Activated CD4-positive, alpha-beta memory T cell treated with anti-CD3 and anti-CD28 coated beads, Interleukin-2, amount 10 ng/mL, durations not matched to agents 7 days and 5 days (primary cell): ENCODE measurements at regions not wholly inside any gene's neighbourhood (a gene's known extent, or its start where the extent isn't known, plus 50 kb on each side); places are given as distances from the start of the nearest gene placed in this dataset.

Experiments used
- CTCF ChIA-PET: fragments of 350-600 bp; sonication (Branson Sonifier 250); formaldehyde crosslinking; loops from one replicate; lab custom pipeline; 2021; ENCODE audit warnings: antibody characterized with exemption, inconsistent platforms; lab: Charles Lee
- POLR2A ChIA-PET: fragments of 350-600 bp; sonication (Branson Sonifier 250); formaldehyde crosslinking; loops from one replicate; lab custom pipeline; 2021; ENCODE audit warnings: antibody characterized with exemption; lab: Charles Lee
- DNase-seq: peaks from one replicate; pipeline ENCODE4 v3.0.0-alpha.2; 2020
- H3K27ac Mint-ChIP-seq: one replicate; pipeline ENCODE4 v1.8.0; 2021; ENCODE audit warnings: mild to moderate bottlenecking, mixed read lengths
- H3K27me3 Mint-ChIP-seq: one replicate; pipeline ENCODE4 v1.8.0; 2021; ENCODE audit warnings: mixed read lengths
- H3K36me3 Mint-ChIP-seq: one replicate; pipeline ENCODE4 v1.8.0; 2021; ENCODE audit warnings: low read depth, mixed read lengths
- H3K4me1 Mint-ChIP-seq: one replicate; pipeline ENCODE4 v1.8.0; 2021; ENCODE audit warnings: mixed read lengths
- H3K4me3 Mint-ChIP-seq: one replicate; pipeline ENCODE4 v1.8.0; 2021; ENCODE audit warnings: mild to moderate bottlenecking, mixed read lengths
- H3K9me3 Mint-ChIP-seq: one replicate; pipeline ENCODE4 v1.8.0; 2021; ENCODE audit warnings: mixed read lengths

DNA sequence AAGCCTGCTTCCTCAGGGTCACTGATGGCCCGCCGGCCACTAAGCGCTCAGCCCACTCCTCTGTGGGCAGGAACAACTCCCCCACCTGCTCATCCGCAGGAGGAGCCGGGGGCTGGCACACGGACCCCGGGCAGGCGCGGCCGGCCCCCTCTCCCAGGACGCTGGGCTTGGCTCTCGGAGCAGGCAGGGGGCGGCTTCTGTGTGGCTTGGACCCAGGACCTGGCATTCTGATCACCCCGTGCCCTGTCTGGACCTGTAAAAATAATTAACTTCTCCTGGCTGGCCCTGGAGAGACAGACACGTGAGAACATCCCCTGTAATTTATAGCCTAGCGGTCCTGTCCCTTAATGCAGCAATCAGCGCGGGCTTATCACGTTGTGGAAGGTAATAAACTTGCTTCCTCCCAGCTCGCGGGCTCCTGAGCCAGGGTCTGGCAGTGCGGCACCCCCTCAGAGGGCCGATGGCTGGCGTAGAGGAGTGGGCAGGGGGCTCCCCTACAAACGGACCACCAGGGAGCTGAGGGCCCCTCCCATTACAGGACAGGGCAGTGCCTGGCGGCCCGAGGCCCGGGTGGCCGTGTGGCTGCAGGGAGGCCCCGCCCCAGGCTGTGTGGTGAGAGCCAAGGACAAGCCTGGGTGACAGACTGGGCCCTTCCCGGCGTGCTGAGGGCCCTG lies 84.5 kb upstream of the NKX1-1 start:
- peaks cover 6% of the 10 kb centered on the region for H3K36me3 Mint-ChIP-seq
- CTCF ChIA-PET, result no interaction called here

DNA sequence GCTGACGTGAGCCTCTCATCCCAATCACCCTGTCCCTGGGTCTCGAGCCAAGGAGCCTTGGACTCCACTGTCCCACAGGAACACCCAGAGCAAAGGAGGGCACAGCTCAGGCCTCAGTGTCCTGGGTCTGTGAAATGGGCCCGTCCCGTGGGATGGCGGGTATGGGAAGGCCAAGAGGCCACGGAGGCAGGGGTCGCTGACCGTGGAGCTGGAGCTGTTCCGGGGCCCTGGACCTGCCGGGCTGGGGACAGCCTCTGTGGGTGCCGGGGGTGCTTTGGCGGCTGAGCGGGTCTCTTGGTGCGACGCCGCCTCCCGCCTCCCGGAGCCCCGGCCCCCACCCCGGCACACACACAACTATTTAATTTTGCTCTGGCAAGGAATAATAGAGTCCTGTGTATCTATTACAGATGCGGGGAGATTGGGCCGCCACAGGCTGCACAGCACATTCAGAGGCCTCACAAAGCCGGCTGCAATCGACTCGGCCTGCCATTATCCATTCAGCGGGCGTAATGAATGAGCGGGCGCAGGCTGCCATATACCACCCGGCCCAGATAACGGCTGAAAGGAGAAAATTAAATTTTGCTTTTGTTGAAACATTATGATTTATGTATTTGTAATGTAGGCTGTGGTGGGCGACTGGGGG lies 83.9 kb upstream of the NKX1-1 start:
- Mint-ChIP-seq H3K36me3 (peaks cover 11% of the 10 kb centered on the region), H3K9me3 (peaks cover 14% of the 10 kb centered on the region), H3K4me3 (no peak overlapping the region), H3K27ac (no peak overlapping the region), H3K27me3 (peaks cover 5% of the 10 kb centered on the region), H3K4me1 (no peaks in the 10 kb centered on the region)
- POLR2A ChIA-PET, result no interaction called here
- CTCF ChIA-PET, result no interaction called here
- DNase-seq, result no peak

More for the DNA sequence above, 84.5 kb upstream of the NKX1-1 start:
- peaks cover 5% of the 10 kb centered on the region for H3K27me3 Mint-ChIP-seq
- DNase-seq, result no peak
- POLR2A ChIA-PET, result no interaction called here
- no peaks in the 10 kb centered on the region for H3K4me1 Mint-ChIP-seq
- H3K27ac Mint-ChIP-seq, result no peak overlapping the region
- peaks cover 10% of the 10 kb centered on the region for H3K9me3 Mint-ChIP-seq
- H3K4me3 Mint-ChIP-seq, result no peak overlapping the region

DNA sequence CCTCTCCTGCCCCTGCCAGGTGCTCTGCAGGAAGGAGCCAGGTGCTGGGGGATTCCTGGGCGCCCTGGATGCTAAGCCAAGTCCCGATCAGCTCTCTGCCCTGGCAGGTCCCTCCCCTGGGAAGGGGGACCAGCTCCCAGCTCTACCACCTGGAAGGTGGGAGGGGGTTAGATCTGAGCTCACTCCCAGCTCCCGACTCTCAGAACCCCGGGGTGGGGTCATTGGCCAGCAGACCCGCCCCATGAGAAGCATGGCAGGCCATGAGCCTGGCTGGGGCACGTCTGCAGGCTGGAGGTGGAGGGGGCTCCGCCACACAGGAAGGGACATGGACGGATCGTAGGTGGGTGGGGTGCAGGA lies 83.4 kb upstream of the NKX1-1 start:
- ChIA-PET CTCF (no interaction called here), POLR2A (no interaction called here)
- Mint-ChIP-seq H3K4me1 (no peaks in the 10 kb centered on the region), H3K4me3 (no peak overlapping the region), H3K36me3 (peaks cover 11% of the 10 kb centered on the region), H3K27me3 (peaks cover 7% of the 10 kb centered on the region), H3K27ac (no peak overlapping the region), H3K9me3 (peaks cover 17% of the 10 kb centered on the region)
- no peak for DNase-seq

DNA sequence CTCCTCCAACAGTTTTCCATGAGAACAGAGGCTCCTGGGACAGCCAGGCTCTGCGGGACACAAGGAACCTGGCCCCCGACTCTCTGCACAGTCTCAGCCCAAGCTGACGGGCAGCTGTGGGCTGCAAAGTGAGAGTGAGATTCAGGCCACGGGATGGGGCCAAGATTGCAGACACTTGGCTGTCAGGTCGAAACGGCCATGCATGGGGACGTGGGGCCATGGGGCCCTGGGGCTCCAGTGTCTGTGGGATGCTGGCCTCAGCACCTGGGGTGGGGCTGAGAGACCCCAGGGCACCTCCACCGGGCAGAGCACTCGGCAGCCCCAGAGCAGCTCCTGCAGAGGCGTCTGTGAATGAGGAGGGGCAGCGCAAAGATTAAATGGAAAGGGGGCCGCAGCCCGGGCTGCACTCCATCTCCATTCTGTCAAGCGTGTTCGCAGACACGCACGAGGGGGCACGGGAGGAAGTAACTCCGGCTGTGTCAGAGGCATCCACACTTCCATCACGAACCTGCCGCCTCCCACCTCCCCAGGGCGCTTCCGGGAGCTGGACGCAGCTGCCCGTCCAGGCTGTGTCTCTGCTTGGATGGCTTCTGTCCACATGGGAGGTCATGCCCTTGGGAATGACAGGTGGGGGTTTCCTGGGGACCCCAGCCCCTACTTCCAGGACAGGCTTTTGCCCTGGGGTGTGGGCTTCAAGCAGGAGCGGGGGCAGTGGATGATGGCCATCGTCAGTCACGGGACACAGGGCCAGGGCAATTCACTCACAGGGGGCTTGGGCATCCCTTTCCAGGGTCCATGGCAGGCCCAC lies 82.8 kb upstream of the NKX1-1 start:
- DNase-seq, result no peak
- H3K36me3 Mint-ChIP-seq, result peaks cover 11% of the 10 kb centered on the region
- peaks cover 21% of the 10 kb centered on the region for H3K9me3 Mint-ChIP-seq
- H3K4me1 Mint-ChIP-seq, result no peaks in the 10 kb centered on the region
- no peak overlapping the region for H3K4me3 Mint-ChIP-seq
- ChIA-PET POLR2A (no interaction called here), CTCF (no interaction called here)
- H3K27ac Mint-ChIP-seq, result no peak overlapping the region
- peaks cover 12% of the 10 kb centered on the region for H3K27me3 Mint-ChIP-seq

DNA sequence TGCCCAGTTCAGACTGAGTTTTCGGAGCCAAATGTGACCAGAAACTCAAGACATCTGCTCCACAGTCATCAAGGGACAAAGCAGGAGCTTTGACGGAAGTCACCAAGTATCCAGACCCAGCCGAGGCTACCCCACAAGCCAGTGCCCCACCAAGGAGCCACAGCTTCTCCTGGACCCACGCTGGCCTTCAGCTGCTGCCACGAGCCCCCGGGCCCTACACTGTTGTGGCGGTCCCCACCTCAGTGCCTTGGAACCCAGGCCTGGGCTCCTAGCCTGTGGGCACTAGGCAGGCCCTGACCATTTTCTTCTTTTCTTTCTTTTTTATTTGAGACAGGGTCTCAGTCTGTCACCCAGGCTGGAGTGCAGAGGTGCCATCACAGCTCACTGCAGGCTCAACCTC lies 82.1 kb upstream of the NKX1-1 start:
- H3K27ac Mint-ChIP-seq, result no peak overlapping the region
- no peaks in the 10 kb centered on the region for H3K4me1 Mint-ChIP-seq
- H3K9me3 Mint-ChIP-seq, result peaks cover 24% of the 10 kb centered on the region
- peaks cover 18% of the 10 kb centered on the region for H3K27me3 Mint-ChIP-seq
- no peak overlapping the region for H3K4me3 Mint-ChIP-seq
- DNase-seq, result no peak
- ChIA-PET CTCF (no interaction called here), POLR2A (no interaction called here)
- H3K36me3 Mint-ChIP-seq, result peaks cover 11% of the 10 kb centered on the region

DNA sequence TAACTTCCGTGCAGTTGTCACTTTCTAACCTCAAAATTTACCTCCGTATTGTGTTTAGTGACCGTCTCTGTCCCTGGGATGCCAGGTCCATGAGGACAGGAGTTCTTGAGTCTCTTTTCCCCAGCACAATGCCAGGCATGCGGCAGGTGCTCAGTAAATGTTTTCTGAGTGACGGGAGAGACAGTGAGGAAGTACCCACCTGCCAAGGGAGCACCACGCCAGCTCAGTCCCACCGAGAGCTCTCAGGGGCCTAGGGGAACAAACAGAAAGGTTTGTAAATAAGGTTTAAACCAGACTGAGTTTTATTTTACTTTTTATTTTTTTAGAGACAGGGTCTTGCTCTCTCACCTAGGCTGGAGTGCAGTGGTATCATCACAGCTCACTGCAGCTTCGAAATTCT lies 81.5 kb upstream of the NKX1-1 start:
- Mint-ChIP-seq H3K36me3 (peaks cover 11% of the 10 kb centered on the region), H3K4me1 (no peaks in the 10 kb centered on the region), H3K27me3 (peaks cover 21% of the 10 kb centered on the region), H3K4me3 (no peak overlapping the region), H3K27ac (no peak overlapping the region), H3K9me3 (peaks cover 24% of the 10 kb centered on the region)
- POLR2A ChIA-PET, result no interaction called here
- DNase-seq, result no peak
- CTCF ChIA-PET, result no interaction called here

DNA sequence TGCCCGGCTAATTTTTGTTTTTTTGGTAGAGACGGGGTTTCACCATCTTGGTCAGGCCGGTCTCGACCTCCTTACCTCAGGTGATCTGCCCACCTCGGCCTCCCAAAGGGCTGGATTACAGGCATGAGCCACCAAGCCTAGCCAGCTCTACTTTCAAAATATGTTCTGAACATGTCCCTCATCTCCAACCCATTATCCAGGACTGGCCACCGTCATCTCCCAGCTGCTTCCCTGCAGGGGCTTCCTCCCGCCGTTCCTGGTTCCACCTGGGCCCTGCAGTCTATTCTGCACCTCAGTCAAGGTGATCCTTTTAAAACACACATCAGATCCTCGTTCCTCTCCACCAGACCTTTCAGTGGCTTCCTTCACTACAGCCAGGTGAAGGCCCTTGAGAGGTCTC lies 80.9 kb upstream of the NKX1-1 start:
- Mint-ChIP-seq H3K4me1 (no peaks in the 10 kb centered on the region), H3K36me3 (peaks cover 11% of the 10 kb centered on the region), H3K9me3 (peaks cover 24% of the 10 kb centered on the region), H3K27ac (no peak overlapping the region), H3K4me3 (no peak overlapping the region), H3K27me3 (peaks cover 21% of the 10 kb centered on the region)
- ChIA-PET POLR2A (no interaction called here), CTCF (no interaction called here)
- no peak for DNase-seq

DNA sequence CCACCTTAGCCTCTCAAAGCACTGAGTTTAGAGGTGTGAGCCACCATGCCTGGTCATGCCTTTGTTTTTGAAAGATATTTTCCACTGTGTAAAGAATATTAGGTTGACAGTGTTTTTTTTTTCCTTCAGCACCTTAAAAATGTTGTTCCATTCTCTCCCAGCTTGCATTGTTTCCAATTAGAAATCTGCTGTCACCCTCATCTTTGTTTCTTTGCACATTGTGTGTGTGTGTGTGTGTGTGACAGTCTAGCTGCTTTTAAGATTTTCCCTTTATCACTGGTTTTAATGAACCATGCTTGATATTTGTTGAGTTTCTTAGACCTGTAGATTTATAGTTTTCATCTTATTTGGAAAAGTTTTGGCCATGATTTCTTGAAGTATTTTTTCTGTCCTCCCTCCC lies 79.0 kb upstream of the NKX1-1 start:
- H3K27me3 Mint-ChIP-seq, result peaks cover 21% of the 10 kb centered on the region
- CTCF ChIA-PET, result no interaction called here
- no peaks in the 10 kb centered on the region for H3K4me1 Mint-ChIP-seq
- no peak for DNase-seq
- H3K27ac Mint-ChIP-seq, result no peak overlapping the region
- peaks cover 11% of the 10 kb centered on the region for H3K36me3 Mint-ChIP-seq
- H3K4me3 Mint-ChIP-seq, result no peak overlapping the region
- peaks cover 25% of the 10 kb centered on the region for H3K9me3 Mint-ChIP-seq
- POLR2A ChIA-PET, result no interaction called here

DNA sequence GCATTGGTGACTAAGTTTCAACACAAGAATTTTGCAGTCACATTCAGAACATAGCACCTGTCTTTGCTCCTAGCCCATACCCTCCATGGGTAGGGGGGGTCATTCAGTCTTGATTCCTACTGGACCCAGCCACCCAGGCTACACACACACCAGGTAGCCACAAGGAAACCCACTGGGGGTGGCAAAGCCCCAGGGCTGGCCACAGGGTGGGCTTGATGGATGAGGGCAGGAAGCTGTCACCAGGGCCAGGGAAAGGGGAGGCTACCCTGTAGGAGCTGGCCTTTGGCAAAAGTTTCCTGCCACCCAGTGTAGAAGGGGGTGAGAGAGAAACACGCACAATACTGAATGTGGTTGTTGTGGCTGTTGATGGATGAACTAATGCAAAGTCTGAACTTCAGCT lies 74.5 kb upstream of the NKX1-1 start:
- peaks cover 16% of the 10 kb centered on the region for H3K27me3 Mint-ChIP-seq

DNA sequence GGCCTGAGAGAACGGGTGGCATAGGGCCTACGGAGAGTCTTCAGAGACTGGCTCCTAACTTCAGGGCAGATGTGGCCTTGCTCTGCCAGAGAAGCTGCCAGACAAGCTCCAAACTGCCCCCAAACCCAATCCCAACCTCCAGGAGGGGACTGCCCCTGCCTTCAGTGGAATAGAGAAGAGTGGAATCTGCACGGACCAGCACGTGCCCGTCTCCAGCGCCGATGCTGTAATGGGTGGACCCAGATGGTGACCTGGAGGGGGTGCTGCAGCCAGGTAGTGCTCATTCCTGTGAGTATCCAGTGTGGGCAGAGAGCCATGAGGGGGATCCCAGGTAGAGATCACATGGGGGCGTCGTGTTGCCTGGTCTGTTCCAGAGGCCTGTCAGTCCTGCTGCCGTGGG lies 73.2 kb upstream of the NKX1-1 start:
- CTCF ChIA-PET, result no interaction called here
- no peak for DNase-seq
- Mint-ChIP-seq H3K27me3 (peaks cover 12% of the 10 kb centered on the region), H3K27ac (no peak overlapping the region), H3K4me1 (no peaks in the 10 kb centered on the region), H3K36me3 (no peaks in the 10 kb centered on the region), H3K9me3 (peaks cover 7% of the 10 kb centered on the region), H3K4me3 (no peak overlapping the region)
- POLR2A ChIA-PET, result no interaction called here

More for the DNA sequence above, 74.5 kb upstream of the NKX1-1 start:
- peaks cover 5% of the 10 kb centered on the region for H3K36me3 Mint-ChIP-seq
- no peak overlapping the region for H3K4me3 Mint-ChIP-seq
- H3K4me1 Mint-ChIP-seq, result no peaks in the 10 kb centered on the region
- H3K27ac Mint-ChIP-seq, result no peak overlapping the region
- H3K9me3 Mint-ChIP-seq, result peaks cover 16% of the 10 kb centered on the region
- CTCF ChIA-PET, result no interaction called here
- POLR2A ChIA-PET, result no interaction called here
- DNase-seq, result no peak

DNA sequence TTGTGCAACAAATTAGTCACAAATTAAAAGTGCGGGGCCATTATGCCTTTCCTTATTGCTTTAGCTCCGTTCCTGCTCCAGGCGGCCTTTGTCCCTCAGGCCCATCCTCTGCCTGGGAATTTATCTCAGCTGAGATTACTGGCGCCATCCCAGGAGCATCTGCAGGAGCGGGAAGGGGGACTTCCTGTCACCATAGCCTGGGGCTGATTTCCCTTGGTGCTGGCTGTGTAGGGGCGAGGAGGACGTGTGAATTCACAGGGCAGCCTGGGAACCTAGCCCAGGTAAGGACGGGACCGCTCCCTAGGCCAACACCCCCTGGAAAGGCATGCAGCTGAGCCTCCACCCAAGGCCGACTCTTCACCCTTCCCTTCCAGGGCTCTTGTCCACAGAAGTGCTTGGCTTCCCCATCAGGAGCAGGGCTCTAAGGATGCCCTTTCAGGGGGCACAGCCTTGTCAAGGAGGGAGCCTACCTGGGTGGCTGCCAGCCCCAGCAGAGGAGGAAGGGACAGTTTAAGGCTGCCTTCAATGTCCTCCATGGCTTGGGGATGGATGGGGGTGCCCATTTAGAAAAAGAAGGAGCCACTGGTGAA lies 72.6 kb upstream of the NKX1-1 start:
- POLR2A ChIA-PET, result no interaction called here

DNA sequence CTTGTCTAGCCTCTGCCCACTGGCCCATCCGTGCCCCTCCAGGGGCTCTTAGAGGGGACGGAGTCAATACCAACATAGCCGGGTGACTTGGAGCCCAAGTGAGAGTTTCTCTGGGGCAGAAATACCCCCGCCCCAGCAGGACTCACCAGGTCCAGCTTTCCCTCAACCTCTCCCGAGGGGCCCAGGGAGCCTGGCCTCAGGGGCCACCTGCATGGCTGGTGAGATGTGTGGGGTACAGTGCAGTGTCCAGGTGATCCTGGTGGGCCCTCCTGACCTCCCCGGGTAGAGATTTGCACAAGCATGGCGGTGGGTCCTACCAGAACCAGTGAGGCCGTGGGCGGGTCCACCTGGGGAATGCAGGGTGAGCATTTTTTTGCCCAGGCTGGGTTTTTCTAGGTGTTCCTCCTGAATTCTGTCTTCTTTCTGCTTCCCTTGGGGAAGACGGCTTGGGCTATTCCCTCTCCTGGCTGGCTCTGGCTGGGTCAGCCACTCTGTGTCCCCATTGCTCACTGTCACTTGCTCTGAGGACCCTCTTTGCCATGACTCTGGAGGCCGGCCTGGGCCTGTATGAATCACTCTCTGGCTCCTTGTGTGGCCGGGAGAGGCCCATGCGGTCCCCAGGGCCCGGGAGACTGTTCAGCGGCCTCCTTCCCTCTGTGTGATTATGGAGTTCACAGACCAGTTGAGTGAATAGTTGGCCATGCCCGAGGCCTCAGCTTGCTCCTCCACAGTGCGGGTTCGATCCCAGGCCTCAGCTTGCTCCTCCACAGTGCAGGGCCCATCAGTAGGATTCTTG lies 71.0 kb upstream of the NKX1-1 start:
- Mint-ChIP-seq H3K27me3 (no peaks in the 10 kb centered on the region), H3K36me3 (no peaks in the 10 kb centered on the region), H3K9me3 (peaks cover 2% of the 10 kb centered on the region), H3K4me1 (no peaks in the 10 kb centered on the region), H3K27ac (no peak overlapping the region), H3K4me3 (no peak overlapping the region)
- no peak for DNase-seq
- POLR2A ChIA-PET, result no interaction called here
- CTCF ChIA-PET, result no interaction called here

More for the DNA sequence above, 72.6 kb upstream of the NKX1-1 start:
- Mint-ChIP-seq H3K36me3 (no peaks in the 10 kb centered on the region), H3K4me1 (no peaks in the 10 kb centered on the region), H3K4me3 (no peak overlapping the region), H3K27ac (no peak overlapping the region), H3K9me3 (peaks cover 3% of the 10 kb centered on the region), H3K27me3 (peaks cover 8% of the 10 kb centered on the region)
- no peak for DNase-seq
- CTCF ChIA-PET, result no interaction called here

DNA sequence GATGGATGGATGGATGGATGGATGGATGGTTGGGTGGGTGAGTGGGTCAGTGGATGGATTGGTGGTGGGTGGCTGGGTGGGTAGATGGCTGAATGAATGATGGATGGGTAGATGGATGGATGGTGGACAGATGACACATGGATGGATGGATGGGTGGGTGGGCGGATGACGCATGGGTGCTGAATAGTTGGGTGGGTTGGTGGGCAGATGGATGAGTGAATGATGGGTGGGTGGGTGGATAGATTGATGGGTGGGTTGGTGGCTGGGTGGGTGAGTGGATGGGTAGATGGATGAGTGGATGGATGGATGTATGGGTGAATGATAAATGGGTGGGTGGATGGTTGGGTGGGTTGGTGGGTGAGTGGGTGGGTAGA lies 69.9 kb upstream of the NKX1-1 start:
- H3K27me3 Mint-ChIP-seq, result no peaks in the 10 kb centered on the region
- H3K36me3 Mint-ChIP-seq, result no peaks in the 10 kb centered on the region
- ChIA-PET CTCF (no interaction called here), POLR2A (no interaction called here)
- H3K4me1 Mint-ChIP-seq, result no peaks in the 10 kb centered on the region
- DNase-seq, result no peak
- no peak overlapping the region for H3K27ac Mint-ChIP-seq
- peaks cover 2% of the 10 kb centered on the region for H3K9me3 Mint-ChIP-seq
- H3K4me3 Mint-ChIP-seq, result no peak overlapping the region
